Body of pancreas (tissue), 4 donors: ENCODE measurements at regions not wholly inside any gene's neighbourhood (a gene's known extent, or its start where the extent isn't known, plus 50 kb on each side); places are given as distances from the start of the nearest gene placed in this dataset.

Experiments
- CTCF ChIP-seq, 7 experiments: fragments of 450-650 bp in 4 of 7; fragments of 200-600 bp in 3 of 7; sonication (generic) in 3 of 7; IDR thresholded peaks; one replicate each; pipeline ENCODE4 v1.5.1; 2016 to 2019; ENCODE audit warnings: antibody characterized with exemption in 7 of 7
- POLR2A ChIP-seq, 3 donors: fragments of 450-650 bp; IDR thresholded peaks; one replicate each; pipeline ENCODE4 v1.6.1; 2016; ENCODE audit warnings: antibody characterized with exemption in 3 of 3, mild to moderate bottlenecking in 2 of 3

GRCh38 chr7:96624954-96625353, 84.7 kb downstream of the SEM1 start:
- TF ChIP-seq CTCF (IDR thresholded peaks at IDR 0.05) (no peak), POLR2A (IDR thresholded peaks at IDR 0.05) (no peak)
